Heart left ventricle (tissue), 13 donors: ENCODE measurements at regions not wholly inside any gene's neighbourhood (a gene's known extent, or its start where the extent isn't known, plus 50 kb on each side); places are given as distances from the start of the nearest gene placed in this dataset.

ENCODE experiments used
- CTCF ChIP-seq, 12 donors: fragments of 200-600 bp; sonication (generic) in 4 of 12; IDR thresholded peaks; one replicate each; pipeline versions ENCODE4 v1.5.0 to v1.8.0; 2018 to 2022; ENCODE audit warnings: antibody characterized with exemption in 12 of 12, mild to moderate bottlenecking in 5 of 12
- POLR2A ChIP-seq, 2 donors: fragments of 450-650 bp; IDR thresholded peaks; one replicate each; pipeline ENCODE4 v1.6.1; 2017; ENCODE audit warnings: antibody characterized with exemption in 2 of 2, mild to moderate bottlenecking in 2 of 2, moderate library complexity in 2 of 2
- donor health status: ischemic (EF 13 %, LVEDD 7.1; RV severe dilation, severe dysfunction).
- donor health status: DM: no; HTN: yes; CAD: no.
- donor health status: DM: no; HTN: no; CAD: no.
- donor health status: ischemic (EF 25% LVEDD 6.9; RV normal size, moderate dysfunction).
- donor health status: ischemic (EF 25% LVEDD 5.7; RV mildly dilated, moderate dysfunction).
- donor health status: ischemic (EF 35%, LVEDD 5.7; RV mildly dilated, moderate dysfunction).
- donor health status: nonischemic (EF 11% LVEDD 7.7; RV severe dilation, severe dysfunction).
- donor health status: DM: yes; HTN: yes; CAD: no.
- donor health status: PGD.
- donor health status: ischemic (EF 29% LVEDD 5.4; RV normal size, mild dysfunction).
- donor health status: nonischemic (EF 23%, LVEDD 6.1; RV moderate dilation, normal function).

- TF ChIP-seq CTCF (IDR thresholded peaks at IDR 0.05) (no peak), POLR2A (IDR thresholded peaks at IDR 0.05) (no peak)
Observed at GRCh38 chr15:69653306-69653705, 200.7 kb downstream of the RPLP1 start.
